H9 (cell line): ENCODE measurements at regions not wholly inside any gene's neighbourhood (a gene's known extent, or its start where the extent isn't known, plus 50 kb on each side); places are given as distances from the start of the nearest gene placed in this dataset.
A peak's percentile ranks its signal among the peaks of the same experiment; 100 is the strongest.

Source experiments
- DNase-seq: peaks from one replicate; pipeline ENCODE4 v3.0.0-alpha.2; 2017
- H2AFZ ChIP-seq: one replicate; pipeline ENCODE4 v1.6.1; 2013; ENCODE audit warnings: mild to moderate bottlenecking, low read length, control low read depth, moderate library complexity
- H2AK5ac ChIP-seq: 2 replicates; pipeline ENCODE4 v1.6.1; 2013; ENCODE audit warnings: low read length, control low read depth, mixed read lengths; ENCODE audit not compliant: insufficient read length
- H2BK120ac ChIP-seq: one replicate; pipeline ENCODE4 v1.6.1; 2013; ENCODE audit warnings: low read depth, mild to moderate bottlenecking, low read length, control low read depth, inconsistent platforms; ENCODE audit not compliant: poor library complexity, severe bottlenecking
- H2BK12ac ChIP-seq: 2 replicates; pipeline ENCODE4 v1.6.1; 2013; ENCODE audit warnings: low read length, control low read depth, mixed read lengths, low read depth; ENCODE audit not compliant: insufficient read length
- H2BK15ac ChIP-seq: 2 replicates; pipeline ENCODE4 v1.6.1; 2013; ENCODE audit warnings: low read depth, low read length, control low read depth
- H2BK20ac ChIP-seq: one replicate; pipeline ENCODE4 v1.6.1; 2013; ENCODE audit warnings: low read depth, mild to moderate bottlenecking, low read length, control low read depth, inconsistent platforms; ENCODE audit not compliant: poor library complexity, severe bottlenecking
- H2BK5ac ChIP-seq: 2 replicates; pipeline ENCODE4 v1.6.1; 2013; ENCODE audit warnings: low read length, control low read depth, mixed read lengths; ENCODE audit not compliant: insufficient read length
- H3K14ac ChIP-seq: 2 replicates; pipeline ENCODE4 v1.6.1; 2013; ENCODE audit warnings: low read length, control low read depth; ENCODE audit not compliant: insufficient read depth
- H3K18ac ChIP-seq: 2 replicates; pipeline ENCODE4 v1.6.1; 2013; ENCODE audit warnings: low read depth, mild to moderate bottlenecking, mixed read lengths, low read length, control low read depth; ENCODE audit not compliant: insufficient read length
- H3K23ac ChIP-seq: 2 replicates; pipeline ENCODE4 v1.6.1; 2013; ENCODE audit warnings: low read length, control low read depth, mixed read lengths, low read depth; ENCODE audit not compliant: insufficient read length
- H3K23me2 ChIP-seq: 2 replicates; pipeline ENCODE4 v1.6.1; 2013; ENCODE audit warnings: low read depth, mild to moderate bottlenecking, mixed read lengths, low read length, control low read depth; ENCODE audit not compliant: insufficient read length, poor library complexity, severe bottlenecking
- H3K27ac ChIP-seq: 2 replicates; pipeline ENCODE4 v1.5.1; 2013; ENCODE audit warnings: low read length, control low read depth, mixed read lengths, low read depth; ENCODE audit not compliant: insufficient read length
- H3K27me3 ChIP-seq: 2 replicates; pipeline ENCODE4 v1.6.1; 2013; ENCODE audit warnings: low read length, control low read depth, inconsistent platforms; ENCODE audit not compliant: insufficient read depth
- H3K4ac ChIP-seq: 2 replicates; pipeline ENCODE4 v1.6.1; 2013; ENCODE audit warnings: low read depth, mild to moderate bottlenecking, control low read depth, inconsistent platforms, low read length, moderate library complexity
- H3K4me1 ChIP-seq: 2 replicates; pipeline ENCODE4 v1.6.1; 2013; ENCODE audit warnings: low read length, control low read depth, inconsistent platforms; ENCODE audit not compliant: insufficient read depth
- H3K4me2 ChIP-seq: 2 replicates; pipeline ENCODE4 v1.6.1; 2013; ENCODE audit warnings: low read length, control low read depth, mixed read lengths; ENCODE audit not compliant: insufficient read length, insufficient read depth
- H3K56ac ChIP-seq: 2 replicates; pipeline ENCODE4 v1.6.1; 2013; ENCODE audit warnings: low read depth, mild to moderate bottlenecking, mixed read lengths, low read length, control low read depth; ENCODE audit not compliant: insufficient read length
- H3K79me1 ChIP-seq: 2 replicates; pipeline ENCODE4 v1.6.1; 2013; ENCODE audit warnings: low read depth, mild to moderate bottlenecking, moderate library complexity, low read length, control low read depth, inconsistent platforms; ENCODE audit not compliant: insufficient read depth, poor library complexity, severe bottlenecking
- H3K79me2 ChIP-seq: 2 replicates; pipeline ENCODE4 v1.6.1; 2013; ENCODE audit warnings: low read length, control low read depth, inconsistent platforms; ENCODE audit not compliant: insufficient read depth
- H3K9ac ChIP-seq: 2 replicates; pipeline ENCODE4 v1.6.1; 2013; ENCODE audit warnings: low read length, control low read depth, mixed read lengths; ENCODE audit not compliant: insufficient read length; ENCODE audit errors: extremely low read depth
- H3K9me3 ChIP-seq: one replicate; pipeline ENCODE4 v1.6.1; 2013; ENCODE audit warnings: low read depth, low read length, inconsistent platforms; ENCODE audit not compliant: control insufficient read depth
- H3T11ph ChIP-seq: one replicate; pipeline ENCODE4 v1.6.1; 2013; ENCODE audit warnings: mild to moderate bottlenecking, low read length, control low read depth, inconsistent platforms
- H4K20me1 ChIP-seq: one replicate; pipeline ENCODE4 v1.6.1; 2013; ENCODE audit not compliant: control insufficient read depth, insufficient read length, insufficient read depth
- H4K5ac ChIP-seq: 2 replicates; pipeline ENCODE4 v1.6.1; 2013; ENCODE audit warnings: low read depth, mild to moderate bottlenecking, mixed read lengths, low read length, control low read depth; ENCODE audit not compliant: insufficient read length
- H4K8ac ChIP-seq: replicated peaks from 2 replicates; pipeline ENCODE4 v1.6.1; 2013; ENCODE audit warnings: low read length, control low read depth, mixed read lengths, low read depth; ENCODE audit not compliant: insufficient read length
- H4K91ac ChIP-seq: 2 replicates; pipeline ENCODE4 v1.6.1; 2013; ENCODE audit warnings: low read depth, mild to moderate bottlenecking, moderate library complexity, mixed read lengths, low read length, control low read depth; ENCODE audit not compliant: insufficient read length
- H3K27ac Mint-ChIP-seq, 3 experiments: 2 replicates in 2 of 3; 3 replicates in 1 of 3; pipeline ENCODE4 v1.8.0; 2020 to 2021; ENCODE audit warnings: mixed read lengths in 3 of 3, mild to moderate bottlenecking in 1 of 3, moderate library complexity in 1 of 3
- H3K27me3 Mint-ChIP-seq: 2 replicates; pipeline ENCODE4 v1.8.0; 2021; ENCODE audit warnings: low read depth, mild to moderate bottlenecking, moderate library complexity, mixed read lengths
- H3K36me3 Mint-ChIP-seq, 3 experiments: 2 replicates in 2 of 3; 3 replicates in 1 of 3; pipeline ENCODE4 v1.8.0; 2020 to 2021; ENCODE audit warnings: low read depth in 3 of 3, mixed read lengths in 3 of 3; ENCODE audit not compliant: insufficient read depth in 1 of 3
- H3K4me1 Mint-ChIP-seq, 2 experiments: 2 replicates each; pipeline ENCODE4 v1.8.0; 2020; ENCODE audit warnings: mixed read lengths in 2 of 2
- H3K4me3 Mint-ChIP-seq, 2 experiments: 2 replicates in 1 of 2; 3 replicates in 1 of 2; pipeline ENCODE4 v1.8.0; 2020 to 2021; ENCODE audit warnings: mild to moderate bottlenecking in 2 of 2, mixed read lengths in 2 of 2, moderate library complexity in 1 of 2
- H3K9me3 Mint-ChIP-seq, 2 experiments: 2 replicates in 1 of 2; 3 replicates in 1 of 2; pipeline ENCODE4 v1.8.0; 2020; ENCODE audit warnings: mild to moderate bottlenecking in 2 of 2, mixed read lengths in 2 of 2, moderate library complexity in 1 of 2
- CTCF ChIP-seq: fragments of 200-600 bp; sonication (generic); conservative IDR thresholded peaks from 3 replicates; pipeline ENCODE4 v1.8.0; 2021; ENCODE audit warnings: antibody characterized with exemption, mild to moderate bottlenecking
- WGBS: extraction: QIAGEN DNeasy Blood & Tissue Kit; methylation state at CpG from one replicate; pipeline ENCODE4 v1.1.7; 2013; ENCODE audit warnings: missing lambda C conversion rate, low lambda C conversion rate, mixed read lengths; ENCODE audit not compliant: insufficient read length; ENCODE audit errors: extremely low coverage; 5-methylcytosine and 5-hydroxymethylcytosine counted together

- H3K4me2 ChIP-seq = no peak overlapping the region
- no peaks in the 10 kb centered on the region for H3K9me3 Mint-ChIP-seq
- no peak overlapping the region for H2AK5ac ChIP-seq
- H3K27ac ChIP-seq = no peak overlapping the region
- H4K91ac ChIP-seq = no peak overlapping the region
- no peaks in the 10 kb centered on the region for H3K9me3 ChIP-seq
- H2BK20ac ChIP-seq = no peak overlapping the region
- no peak overlapping the region for H4K5ac ChIP-seq
- TF ChIP-seq CTCF = no peak
- no peak overlapping the region for H3K4me3 Mint-ChIP-seq
- H2BK15ac ChIP-seq = no peak overlapping the region
- no peak overlapping the region for H3K23ac ChIP-seq
- H3K4me1 Mint-ChIP-seq = peaks cover 11% of the 10 kb centered on the region in 2 experiments
- H4K8ac ChIP-seq = no peak overlapping the region
- no CpG with 5 or more reads among the region's 4 CpGs for WGBS
- no peak overlapping the region for H3K18ac ChIP-seq
- H2AFZ ChIP-seq = no peak overlapping the region
- H3K27me3 ChIP-seq = no peaks in the 10 kb centered on the region; the same call in none of the 2 replicates
- H3K79me2 ChIP-seq = no peaks in the 10 kb centered on the region
- DNase-seq = no peak
- H3K27me3 Mint-ChIP-seq = no peaks in the 10 kb centered on the region
- no peak overlapping the region for H3K9ac ChIP-seq
- no peak overlapping the region for H3K14ac ChIP-seq
- H3K27ac Mint-ChIP-seq = peak overlapping the region in 1 of 3 experiments; percentile 6; a peak in 1 of 7 replicates
- no peak overlapping the region for H2BK12ac ChIP-seq
- H3K4ac ChIP-seq = no peak overlapping the region
- no peaks in the 10 kb centered on the region for H3K36me3 Mint-ChIP-seq
- no peaks in the 10 kb centered on the region for H3K4me1 ChIP-seq
- no peak overlapping the region for H2BK5ac ChIP-seq
- H3T11ph ChIP-seq = no peak overlapping the region
- H3K56ac ChIP-seq = no peak overlapping the region
- H3K79me1 ChIP-seq = no peaks in the 10 kb centered on the region
- H3K23me2 ChIP-seq = no peaks in the 10 kb centered on the region
- no peaks in the 10 kb centered on the region for H4K20me1 ChIP-seq
- no peak overlapping the region for H2BK120ac ChIP-seq
Observed at GRCh38 chr3:64766440-64766839, 78.6 kb upstream of the ADAMTS9 start.
